SU-DHL-6 (cell line): ENCODE measurements at regions not wholly inside any gene's neighbourhood (a gene's known extent, or its start where the extent isn't known, plus 50 kb on each side); places are given as distances from the start of the nearest gene placed in this dataset.

Source experiments
- CTCF ChIP-seq: fragments of 200-600 bp; sonication (generic); IDR thresholded peaks from one replicate; pipeline ENCODE4 v1.5.1; 2017; ENCODE audit warnings: antibody characterized with exemption, mild to moderate bottlenecking, low read length, moderate library complexity; ENCODE audit not compliant: insufficient read depth, poor library complexity, severe bottlenecking
- EZH2phosphoT487 ChIP-seq: fragments of 200-600 bp; sonication (generic), shearing (Covaris generic); conservative IDR thresholded peaks from 2 replicates; pipeline ENCODE4 v1.6.1; 2018; ENCODE audit warnings: mild to moderate bottlenecking, antibody characterized with exemption, low read length, moderate library complexity, mixed read lengths

DNA sequence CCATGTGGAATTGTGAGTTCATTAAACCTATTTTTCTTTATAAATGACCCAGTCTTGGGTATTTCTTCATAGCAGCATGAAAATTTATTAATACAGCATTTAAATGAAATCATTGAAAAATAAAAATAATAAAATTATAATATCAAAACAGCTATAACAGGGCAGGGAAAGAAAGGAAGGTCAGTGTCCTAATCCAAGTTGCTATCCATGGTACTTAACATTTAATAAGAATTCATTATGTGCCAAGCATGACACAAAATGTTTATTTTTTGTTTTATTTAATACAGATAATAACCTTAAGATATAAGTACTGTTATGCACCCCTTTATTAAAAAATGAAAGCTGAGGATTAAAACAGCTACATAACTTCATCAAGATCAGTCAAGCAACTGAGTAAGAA, 838.4 kb downstream of the RAB28 start:
- no peak for TF ChIP-seq CTCF
- TF ChIP-seq EZH2phosphoT487, result no peak
